Large intestine (tissue), 3 donors: ENCODE measurements at regions not wholly inside any gene's neighbourhood (a gene's known extent, or its start where the extent isn't known, plus 50 kb on each side); places are given as distances from the start of the nearest gene placed in this dataset.

Experiments used
- DNase-seq, 2 donors: peaks; one replicate each; pipeline versions ENCODE4 v3.0.0 to v3.0.0-alpha.2; 2013
- H3K27ac ChIP-seq: one replicate; pipeline ENCODE4 v1.5.1; 2013; ENCODE audit warnings: low read length
- H3K27me3 ChIP-seq: 2 replicates; pipeline ENCODE4 v1.6.1; 2013; ENCODE audit warnings: low read length; ENCODE audit not compliant: control insufficient read depth, insufficient read depth
- H3K36me3 ChIP-seq: 2 replicates; pipeline ENCODE4 v1.6.1; 2013; ENCODE audit warnings: low read length; ENCODE audit not compliant: control insufficient read depth, insufficient read depth
- H3K4me1 ChIP-seq: one replicate; pipeline ENCODE4 v1.6.1; 2013; ENCODE audit warnings: low read length; ENCODE audit not compliant: control insufficient read depth, insufficient read depth
- H3K4me3 ChIP-seq: one replicate; pipeline ENCODE4 v1.5.1; 2013; ENCODE audit warnings: low read length
- H3K9me3 ChIP-seq: one replicate; pipeline ENCODE4 v1.6.1; 2013; ENCODE audit warnings: mild to moderate bottlenecking, low read depth, low read length, moderate library complexity; ENCODE audit not compliant: control insufficient read depth
- WGBS: methylation state at CpG from one replicate; pipeline ENCODE4 v1.1.5; 2013; ENCODE audit warnings: low lambda C conversion rate; ENCODE audit not compliant: insufficient coverage; 5-methylcytosine and 5-hydroxymethylcytosine counted together

DNA sequence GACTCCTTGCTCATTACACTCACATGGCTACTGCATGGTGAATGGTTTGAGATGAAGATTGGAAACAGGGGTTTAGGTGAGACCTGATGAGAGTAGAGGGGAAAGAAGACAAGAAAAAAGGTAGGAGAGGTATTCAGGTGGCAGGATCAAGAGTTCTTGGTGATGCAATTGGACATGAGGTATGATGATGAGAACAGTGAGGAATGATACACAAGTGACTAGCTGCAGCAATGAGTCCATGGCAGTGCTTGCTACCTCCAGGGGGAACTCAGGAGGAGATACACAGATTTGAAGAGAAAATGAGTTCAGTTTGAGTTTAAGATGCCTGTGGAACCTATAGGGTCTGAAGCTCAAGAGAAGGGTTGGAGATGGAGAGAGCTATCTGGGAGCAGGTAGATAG lies 62.1 kb upstream of the NFE2L2 start:
- H3K27ac ChIP-seq: no peak overlapping the region
- no peaks in the 10 kb centered on the region for H3K36me3 ChIP-seq
- H3K4me1 ChIP-seq: peaks cover 34% of the 10 kb centered on the region
- DNase-seq: no peak
- H3K27me3 ChIP-seq: no peaks in the 10 kb centered on the region
- H3K4me3 ChIP-seq: no peak overlapping the region
- no peaks in the 10 kb centered on the region for H3K9me3 ChIP-seq

DNA sequence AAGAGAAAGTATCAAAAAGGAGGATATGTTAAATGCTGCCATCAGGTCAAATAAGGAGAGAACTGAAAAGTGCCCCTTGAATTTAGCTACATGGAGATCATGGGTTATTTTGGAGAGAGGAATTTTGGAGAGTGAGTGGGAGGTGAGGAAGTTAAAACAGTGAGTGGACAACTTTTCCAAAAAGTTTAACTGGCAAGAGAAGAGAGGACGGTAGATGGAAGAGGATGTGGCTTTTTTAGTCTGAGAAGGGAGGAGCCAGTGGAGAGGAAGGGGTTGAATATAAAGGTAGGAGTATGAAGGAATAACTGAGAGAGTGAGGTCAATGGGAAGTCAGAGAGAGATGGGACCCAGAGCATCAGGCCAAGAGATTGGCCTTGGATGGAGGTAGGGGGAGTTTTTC lies 62.5 kb upstream of the NFE2L2 start:
- Histone ChIP-seq H3K4me1 (peaks cover 37% of the 10 kb centered on the region), H3K27me3 (no peaks in the 10 kb centered on the region), H3K9me3 (no peaks in the 10 kb centered on the region), H3K27ac (no peak overlapping the region), H3K36me3 (no peaks in the 10 kb centered on the region), H3K4me3 (no peak overlapping the region)
- 86% methylated on average over 1 of the region's 1 CpG for WGBS
- DNase-seq: no peak

DNA sequence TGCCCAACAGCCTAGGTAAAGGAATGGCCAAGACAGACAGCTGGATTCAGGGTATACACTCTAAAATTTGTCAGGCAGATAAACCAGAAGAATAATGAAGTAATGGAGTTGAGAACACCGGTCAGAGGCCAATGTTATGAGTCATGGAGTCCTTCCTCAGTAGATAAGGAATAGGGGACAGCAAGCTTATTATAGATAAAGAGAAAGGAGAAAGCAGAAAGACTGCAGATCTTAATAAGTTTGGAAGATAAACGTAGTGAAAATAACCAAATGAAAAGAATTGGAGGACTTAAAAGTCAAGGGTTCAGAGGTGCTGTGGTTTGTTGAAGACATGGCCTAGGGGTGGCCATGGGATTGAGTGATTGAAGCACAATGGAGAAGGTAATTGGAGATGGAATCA lies 63.5 kb upstream of the NFE2L2 start:
- Histone ChIP-seq H3K27me3 (no peaks in the 10 kb centered on the region), H3K4me3 (no peak overlapping the region), H3K36me3 (no peaks in the 10 kb centered on the region), H3K27ac (no peak overlapping the region), H3K9me3 (no peaks in the 10 kb centered on the region), H3K4me1 (peaks cover 30% of the 10 kb centered on the region)
- 42% methylated on average over 2 of the region's 2 CpGs for WGBS
- no peak for DNase-seq

DNA sequence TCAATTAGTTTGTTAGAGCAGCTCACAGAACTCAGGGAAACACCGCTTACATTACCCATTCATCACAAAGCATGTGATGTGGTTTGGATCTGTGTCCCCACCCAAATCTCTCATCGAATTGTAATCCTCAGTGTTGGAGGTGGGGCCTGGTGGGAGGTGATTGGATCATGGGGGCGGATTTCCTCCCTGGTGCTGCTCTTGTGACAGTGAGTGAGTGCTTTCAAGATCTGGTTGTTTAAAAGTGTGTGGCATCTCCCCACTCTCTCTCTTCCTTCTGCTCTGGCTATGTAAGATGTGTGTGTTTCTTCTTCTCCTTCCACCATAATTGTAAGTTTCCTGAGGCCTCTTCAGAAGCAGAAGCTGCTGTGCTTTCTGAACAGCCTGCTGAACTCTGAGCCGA lies 63.5 kb upstream of the AGPS start:
- no peak for DNase-seq
- WGBS: no CpG with 5 or more reads among the region's 4 CpGs
- H3K9me3 ChIP-seq: no peaks in the 10 kb centered on the region
- no peaks in the 10 kb centered on the region for H3K27me3 ChIP-seq
- no peak overlapping the region for H3K4me3 ChIP-seq
- H3K27ac ChIP-seq: peak overlapping the region; percentile 11
- no peaks in the 10 kb centered on the region for H3K36me3 ChIP-seq
- H3K4me1 ChIP-seq: peaks cover 26% of the 10 kb centered on the region

DNA sequence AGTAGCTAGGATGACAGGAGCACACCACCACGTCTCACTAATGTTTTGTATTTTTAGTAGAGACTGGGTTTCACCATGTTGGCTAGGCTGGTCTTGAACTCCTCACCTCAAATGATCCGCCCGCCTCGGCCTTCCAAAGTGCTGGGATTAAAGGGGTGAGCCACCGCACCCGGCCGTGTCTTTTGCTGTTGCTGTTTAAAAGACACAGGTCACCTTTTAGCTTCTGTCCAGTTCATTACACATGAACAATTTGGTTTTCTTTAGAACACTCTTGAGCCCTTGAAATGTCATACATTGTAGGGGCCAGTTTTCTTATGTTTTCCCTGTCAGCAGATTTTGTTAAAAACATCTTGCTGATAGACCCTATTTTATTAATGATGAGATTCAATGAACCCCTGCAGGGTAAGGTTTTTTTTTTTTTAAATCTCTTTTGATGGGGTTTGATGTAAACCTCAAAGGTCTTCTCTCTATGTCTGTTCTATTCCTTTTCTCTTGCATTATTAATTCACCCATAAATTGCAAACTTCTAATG lies 61.0 kb upstream of the AGPS start:
- Histone ChIP-seq H3K4me1 (peaks cover 19% of the 10 kb centered on the region), H3K27me3 (no peaks in the 10 kb centered on the region), H3K9me3 (no peaks in the 10 kb centered on the region), H3K4me3 (no peak overlapping the region), H3K27ac (no peak overlapping the region), H3K36me3 (no peaks in the 10 kb centered on the region)
- WGBS: no CpG with 5 or more reads among the region's 7 CpGs
- no peak for DNase-seq

DNA sequence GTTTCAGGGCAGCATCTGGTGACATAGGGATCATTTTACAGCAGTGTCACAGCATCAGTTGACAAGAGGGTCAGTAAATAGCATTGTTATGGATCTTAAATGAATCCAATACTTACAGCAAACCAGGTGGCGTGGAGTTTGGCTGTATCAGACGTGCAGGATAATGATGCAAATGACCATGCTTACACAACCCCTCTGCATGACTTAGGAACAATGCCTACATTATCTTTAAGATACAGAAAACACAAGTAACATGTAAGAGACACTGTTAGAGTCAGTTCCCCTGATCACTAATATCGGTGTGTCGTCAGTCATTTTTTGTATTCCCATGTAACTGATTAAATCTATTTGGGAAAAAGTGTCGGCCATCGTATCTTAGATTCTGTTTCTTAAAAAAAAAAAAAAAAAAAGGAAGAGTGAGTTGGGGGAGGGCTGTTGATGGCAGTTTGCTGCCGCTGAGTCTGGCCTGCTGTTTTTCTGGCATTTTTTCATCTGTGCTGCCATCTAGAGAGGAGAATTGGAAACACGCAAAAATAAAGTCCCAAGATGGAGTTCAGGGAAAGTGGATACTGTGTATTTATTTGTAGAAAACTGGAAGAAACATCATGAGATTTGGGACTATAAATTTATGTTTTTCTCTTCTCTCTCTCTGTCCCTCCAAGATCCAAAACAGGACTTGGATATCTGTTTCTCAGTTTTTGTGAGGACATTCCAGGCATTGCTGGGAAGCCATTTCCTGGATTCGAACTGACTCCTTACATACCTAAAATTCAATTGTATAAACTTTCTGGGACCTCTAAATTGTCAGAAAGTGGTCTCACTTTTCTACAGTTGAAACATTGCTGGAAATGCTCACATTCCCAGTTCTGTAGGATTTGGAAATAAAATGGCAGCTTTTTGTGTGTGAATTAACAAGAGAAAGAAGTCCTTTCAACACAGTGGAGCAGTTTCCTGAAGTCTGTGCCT lies 60.3 kb upstream of the AGPS start:
- DNase-seq: peak; percentile 49 to 73
- H3K4me3 ChIP-seq: no peak overlapping the region
- H3K27me3 ChIP-seq: no peaks in the 10 kb centered on the region
- peaks cover 19% of the 10 kb centered on the region for H3K4me1 ChIP-seq
- H3K36me3 ChIP-seq: no peaks in the 10 kb centered on the region
- H3K9me3 ChIP-seq: no peaks in the 10 kb centered on the region
- WGBS: 0% methylated on average over 1 of the region's 9 CpGs
- H3K27ac ChIP-seq: no peak overlapping the region

DNA sequence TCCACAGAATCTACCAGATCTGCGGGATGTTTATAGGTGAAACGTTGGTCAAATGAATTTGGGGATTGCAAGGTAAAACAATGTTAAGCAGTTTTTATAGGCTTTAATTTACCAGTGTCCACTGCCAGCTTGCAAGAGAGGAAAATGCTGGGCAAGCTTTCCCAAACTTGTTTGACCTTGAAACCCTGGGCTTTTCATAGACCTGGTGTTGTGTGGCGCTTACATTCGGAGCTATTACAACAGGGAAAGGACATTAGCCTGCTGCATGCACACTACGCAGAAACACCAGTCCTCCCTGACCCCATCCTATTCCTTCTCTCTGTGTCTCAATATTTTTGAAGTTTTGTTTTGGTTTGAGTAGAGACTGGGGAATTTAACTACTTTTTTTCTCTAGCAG lies 59.6 kb upstream of the AGPS start:
- no peak overlapping the region for H3K4me3 ChIP-seq
- no peaks in the 10 kb centered on the region for H3K27me3 ChIP-seq
- H3K27ac ChIP-seq: no peak overlapping the region
- no peaks in the 10 kb centered on the region for H3K9me3 ChIP-seq
- H3K4me1 ChIP-seq: peaks cover 15% of the 10 kb centered on the region
- DNase-seq: no peak
- WGBS: no CpG with 5 or more reads among the region's 5 CpGs
- no peaks in the 10 kb centered on the region for H3K36me3 ChIP-seq

DNA sequence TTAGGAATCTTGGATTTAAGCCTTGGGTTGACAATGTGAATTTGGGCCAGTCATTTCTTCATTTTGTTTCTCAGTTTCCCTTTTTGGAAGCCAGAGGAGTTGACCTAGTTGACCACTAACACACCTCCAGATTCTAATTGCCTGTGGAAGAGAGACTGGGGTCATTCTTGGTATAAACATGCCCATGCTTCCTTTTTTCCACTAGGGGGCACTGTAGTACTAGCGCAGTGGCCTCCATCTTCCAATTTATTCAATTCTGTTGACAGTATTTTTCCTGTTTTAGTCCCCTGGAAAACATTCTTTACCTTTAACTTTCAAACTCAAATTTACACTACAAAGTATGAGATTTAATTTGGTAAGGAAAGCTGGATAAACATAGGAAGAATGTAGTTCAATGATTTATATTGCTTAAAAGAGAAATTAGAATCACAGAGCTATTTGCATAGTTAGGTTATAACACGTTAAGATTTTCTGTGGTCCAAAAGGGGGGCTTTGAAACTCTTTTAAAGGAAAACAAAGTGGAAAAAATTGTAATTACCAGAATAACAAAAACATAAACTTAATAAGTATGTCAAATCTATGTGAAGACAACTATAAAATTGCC lies 57.5 kb upstream of the AGPS start:
- no peaks in the 10 kb centered on the region for H3K9me3 ChIP-seq
- no peaks in the 10 kb centered on the region for H3K36me3 ChIP-seq
- H3K27me3 ChIP-seq: no peaks in the 10 kb centered on the region
- peaks cover 6% of the 10 kb centered on the region for H3K4me1 ChIP-seq
- WGBS: 50% methylated on average over 2 of the region's 2 CpGs
- DNase-seq: peak in 1 of 2 donors; percentile 14
- H3K4me3 ChIP-seq: no peak overlapping the region
- H3K27ac ChIP-seq: no peak overlapping the region

DNA sequence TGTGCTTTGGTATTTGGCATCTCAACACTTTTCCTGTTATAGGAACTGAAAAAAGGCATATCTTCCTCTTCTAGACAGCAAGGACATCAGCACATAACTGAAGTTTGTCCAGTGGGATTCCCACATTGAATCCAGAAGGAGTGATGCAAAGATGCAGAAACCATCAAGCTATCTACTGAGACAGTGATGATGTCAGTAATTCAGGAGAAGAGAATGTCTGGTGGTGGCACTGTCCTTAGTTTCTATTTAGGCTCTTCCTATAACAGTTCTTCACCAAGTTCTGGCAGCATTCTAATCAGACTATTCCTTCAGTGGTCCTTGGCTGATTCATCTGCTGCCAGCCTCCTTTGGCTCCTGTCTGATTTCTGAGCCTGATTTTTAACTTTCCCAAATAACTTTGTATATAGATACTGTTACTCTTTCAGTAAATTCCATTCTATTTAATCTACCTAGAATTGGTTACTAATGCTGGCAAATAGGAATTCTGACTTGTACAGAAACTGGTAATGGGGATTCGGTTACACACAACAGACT lies 56.6 kb upstream of the AGPS start:
- Histone ChIP-seq H3K4me3 (no peak overlapping the region), H3K9me3 (no peaks in the 10 kb centered on the region), H3K4me1 (peaks cover 3% of the 10 kb centered on the region), H3K27ac (no peak overlapping the region), H3K36me3 (no peaks in the 10 kb centered on the region), H3K27me3 (no peaks in the 10 kb centered on the region)
- WGBS: no CpG with 5 or more reads among the region's 1 CpG
- DNase-seq: no peak

DNA sequence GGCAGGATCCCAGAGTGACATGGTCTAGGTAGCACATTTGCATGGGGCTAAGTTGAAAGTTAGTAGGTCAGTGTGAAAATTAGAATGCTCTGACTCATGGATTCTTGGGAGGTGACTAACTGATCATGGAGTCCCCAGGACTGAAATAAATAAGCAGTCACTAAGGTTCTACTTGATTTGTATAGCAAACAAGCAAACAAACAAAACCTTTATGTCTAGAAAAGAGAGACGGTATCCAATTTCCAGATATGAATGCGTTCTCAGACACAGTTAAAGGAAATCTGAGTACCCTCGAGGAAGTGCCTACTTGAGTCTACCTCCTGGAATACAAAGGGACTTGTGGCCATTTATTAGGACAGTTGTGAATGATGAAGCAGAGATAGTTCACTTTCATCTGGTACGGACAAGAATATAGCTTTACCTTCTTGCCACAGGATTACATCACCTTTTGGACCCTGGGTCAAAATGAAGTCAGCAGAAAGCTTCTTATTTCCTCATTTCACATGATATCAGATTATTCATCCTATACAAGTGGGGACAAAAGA lies 54.3 kb upstream of the AGPS start:
- Histone ChIP-seq H3K36me3 (no peaks in the 10 kb centered on the region), H3K4me1 (no peaks in the 10 kb centered on the region), H3K9me3 (no peaks in the 10 kb centered on the region), H3K4me3 (no peak overlapping the region), H3K27me3 (no peaks in the 10 kb centered on the region), H3K27ac (no peak overlapping the region)
- DNase-seq: peak; percentile 17 to 57
- no CpG with 5 or more reads among the region's 4 CpGs for WGBS
